Urinary bladder (tissue), 3 donors: ENCODE measurements at regions not wholly inside any gene's neighbourhood (a gene's known extent, or its start where the extent isn't known, plus 50 kb on each side); places are given as distances from the start of the nearest gene placed in this dataset.
"Not testable (repeated sequence)": the region's sequence is repeated elsewhere in the genome, so short reads cannot be mapped to it uniquely, and the experiment has no call there.

Source experiments
- DNase-seq: peaks from one replicate; pipeline ENCODE4 v3.0.0-alpha.2; 2015; ENCODE audit errors: extremely low spot score
- H3K27ac ChIP-seq: one replicate; pipeline ENCODE4 v1.5.1; 2013; ENCODE audit warnings: low read depth, mild to moderate bottlenecking, moderate library complexity
- H3K36me3 ChIP-seq: one replicate; pipeline ENCODE4 v1.6.1; 2013; ENCODE audit warnings: mild to moderate bottlenecking, moderate library complexity; ENCODE audit not compliant: insufficient read depth
- H3K4me1 ChIP-seq: one replicate; pipeline ENCODE4 v1.6.1; 2013; ENCODE audit warnings: mild to moderate bottlenecking, moderate library complexity; ENCODE audit not compliant: insufficient read depth
- H3K4me3 ChIP-seq: one replicate; pipeline ENCODE4 v1.5.1; 2013; ENCODE audit warnings: low read depth, low read length
- WGBS: extraction: QIAGEN DNeasy Blood & Tissue Kit; methylation state at CpG from one replicate; pipeline ENCODE4 v1.1.7; 2013; 5-methylcytosine and 5-hydroxymethylcytosine counted together
- donor health status: healthy with polysubstance abuse.
- donor health status: healthy.

DNA sequence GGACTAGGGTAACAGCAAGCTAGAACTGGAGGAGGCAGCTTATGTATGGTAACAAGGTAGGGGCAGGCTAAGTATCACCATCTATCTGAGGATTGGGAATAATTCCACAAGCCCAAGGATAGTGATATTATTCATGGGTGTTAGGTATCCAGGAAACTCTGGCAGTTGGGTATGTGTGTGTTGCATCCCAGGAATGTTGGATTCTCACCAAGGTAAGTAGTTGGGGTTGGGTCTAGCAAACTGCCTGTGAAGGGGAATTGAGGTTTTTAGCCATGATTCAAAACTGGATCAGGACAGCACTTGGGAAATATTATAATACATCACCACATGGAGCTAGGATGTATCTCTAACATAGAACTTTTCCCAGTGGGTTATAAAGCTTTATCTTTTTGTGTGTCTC is 626.4 kb upstream of the GOLIM4 start:
- Histone ChIP-seq H3K4me3 (no peak overlapping the region), H3K4me1 (no peaks in the 10 kb centered on the region), H3K27ac (no peak overlapping the region), H3K36me3 (no peaks in the 10 kb centered on the region)
- DNase-seq = no peak

DNA sequence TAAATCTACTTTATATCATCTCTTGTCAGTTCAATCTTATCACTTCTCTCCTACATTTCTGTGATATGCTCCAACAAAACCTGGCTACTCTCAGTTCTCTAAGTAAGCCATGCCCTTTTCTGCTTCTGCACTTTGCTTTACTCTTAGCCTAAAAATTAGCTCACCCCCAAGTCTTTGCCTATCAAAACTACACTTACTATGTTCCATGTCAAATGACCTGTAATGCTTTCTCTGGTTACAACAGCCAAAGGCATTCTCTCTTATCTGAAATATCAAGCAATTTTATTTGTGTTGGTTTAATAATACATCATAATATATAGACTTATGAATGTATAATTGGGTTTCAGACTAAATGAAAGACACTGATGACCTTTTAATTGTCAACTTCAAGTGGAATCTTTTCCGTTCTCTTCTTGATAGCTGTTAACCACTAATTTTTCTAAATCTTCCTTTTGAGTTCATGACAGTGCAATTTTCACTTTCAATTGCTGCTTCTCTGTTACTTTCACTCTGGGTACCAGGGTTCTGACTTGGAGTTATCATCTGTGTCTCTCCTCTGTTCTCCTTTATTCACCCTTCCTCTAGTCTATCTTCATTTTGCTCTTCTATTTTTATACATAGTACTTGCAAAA is 619.0 kb upstream of the GOLIM4 start:
- Histone ChIP-seq H3K4me1 (no peaks in the 10 kb centered on the region), H3K4me3 (no peak overlapping the region), H3K27ac (no peak overlapping the region), H3K36me3 (no peaks in the 10 kb centered on the region)
- 86% methylated on average over 1 of the region's 1 CpG for WGBS
- no peak for DNase-seq

DNA sequence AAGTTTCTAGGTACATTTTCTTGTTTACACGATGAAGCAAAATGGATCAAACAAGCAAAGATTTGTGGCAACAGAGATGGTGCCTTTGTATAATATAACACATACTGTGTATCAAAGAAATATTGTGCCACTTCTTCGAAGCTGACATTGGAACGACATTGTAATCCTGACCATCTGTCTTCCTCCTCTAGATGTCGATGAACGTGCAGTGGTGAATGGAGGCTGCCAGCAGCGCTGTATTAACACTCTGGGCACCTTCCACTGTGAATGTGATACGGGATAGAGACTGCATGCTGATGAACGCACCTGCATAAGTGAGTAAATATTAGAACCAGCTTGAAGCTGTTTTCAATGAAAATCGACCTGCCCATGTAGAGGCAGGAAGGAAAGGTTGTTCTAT is 613.3 kb upstream of the GOLIM4 start:
- 84% methylated on average over 9 of the region's 9 CpGs for WGBS
- H3K4me3 ChIP-seq = no peak overlapping the region
- no peaks in the 10 kb centered on the region for H3K4me1 ChIP-seq
- no peaks in the 10 kb centered on the region for H3K36me3 ChIP-seq
- DNase-seq = no peak
- no peak overlapping the region for H3K27ac ChIP-seq

DNA sequence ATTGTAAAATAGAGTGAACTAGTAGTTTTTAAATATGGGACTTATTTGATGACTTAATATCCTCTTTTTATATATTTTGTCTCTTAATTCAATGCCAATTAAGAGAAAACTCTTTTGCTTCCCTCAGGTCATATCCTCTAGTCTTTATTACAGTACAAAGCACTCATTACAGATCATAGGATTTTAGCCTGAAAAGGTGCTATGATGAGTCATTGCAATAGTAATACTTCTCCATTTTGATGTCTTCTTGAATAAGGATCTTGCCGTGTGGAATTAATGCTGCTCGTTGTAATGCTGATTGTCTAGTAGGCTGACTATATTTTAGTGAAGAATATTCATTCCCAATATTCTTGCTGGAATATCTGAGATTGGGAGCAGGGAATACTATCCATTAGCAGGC is 612.2 kb upstream of the GOLIM4 start:
- Histone ChIP-seq H3K36me3 (no peaks in the 10 kb centered on the region), H3K27ac (no peak overlapping the region), H3K4me1 (no peaks in the 10 kb centered on the region), H3K4me3 (no peak overlapping the region)
- DNase-seq = no peak
- WGBS = 81% methylated on average over 2 of the region's 2 CpGs

DNA sequence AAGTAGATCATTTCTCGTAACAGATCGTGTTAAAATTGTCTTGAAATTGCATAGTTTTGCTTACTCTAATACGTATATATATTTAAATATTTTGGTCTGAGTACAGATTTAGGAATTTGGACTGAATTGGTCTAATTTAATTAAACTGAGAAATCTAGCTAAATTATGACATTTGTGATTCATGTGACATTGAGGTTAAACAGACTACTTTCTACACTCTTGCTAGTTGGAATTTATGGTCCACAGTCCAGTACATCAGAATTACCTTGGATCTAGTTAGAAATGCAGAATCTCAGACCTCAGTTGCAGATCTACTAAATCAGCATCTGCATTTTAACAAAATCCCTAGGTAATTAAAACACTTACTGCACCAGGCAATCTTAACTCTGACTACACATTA is 609.7 kb upstream of the GOLIM4 start:
- Histone ChIP-seq H3K27ac (no peak overlapping the region), H3K36me3 (no peaks in the 10 kb centered on the region), H3K4me3 (no peak overlapping the region), H3K4me1 (no peaks in the 10 kb centered on the region)
- no peak for DNase-seq
- WGBS = 93% methylated on average over 3 of the region's 3 CpGs

DNA sequence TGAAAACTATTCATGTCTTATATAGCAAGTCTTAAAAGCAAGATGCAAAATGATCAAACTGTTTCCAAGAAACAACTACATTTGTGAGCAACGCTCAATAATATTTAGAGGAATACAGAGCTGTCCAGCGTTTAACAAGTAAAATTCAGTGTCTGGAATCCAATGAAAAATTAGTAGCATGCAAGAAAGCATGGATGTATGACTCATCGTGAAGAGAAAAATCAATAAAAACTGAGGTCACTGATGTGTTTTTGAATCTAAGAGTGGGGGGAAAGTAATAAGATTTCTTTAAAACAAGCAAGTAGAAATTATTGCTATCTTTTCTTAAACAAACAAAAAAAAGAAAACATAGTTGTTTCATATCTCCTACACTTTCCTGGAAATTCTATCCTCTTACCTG is 600.3 kb upstream of the GOLIM4 start:
- no peaks in the 10 kb centered on the region for H3K36me3 ChIP-seq
- no peak overlapping the region for H3K4me3 ChIP-seq
- H3K27ac ChIP-seq = no peak overlapping the region
- WGBS = 80% methylated on average over 3 of the region's 3 CpGs
- DNase-seq = no peak
- H3K4me1 ChIP-seq = no peaks in the 10 kb centered on the region

DNA sequence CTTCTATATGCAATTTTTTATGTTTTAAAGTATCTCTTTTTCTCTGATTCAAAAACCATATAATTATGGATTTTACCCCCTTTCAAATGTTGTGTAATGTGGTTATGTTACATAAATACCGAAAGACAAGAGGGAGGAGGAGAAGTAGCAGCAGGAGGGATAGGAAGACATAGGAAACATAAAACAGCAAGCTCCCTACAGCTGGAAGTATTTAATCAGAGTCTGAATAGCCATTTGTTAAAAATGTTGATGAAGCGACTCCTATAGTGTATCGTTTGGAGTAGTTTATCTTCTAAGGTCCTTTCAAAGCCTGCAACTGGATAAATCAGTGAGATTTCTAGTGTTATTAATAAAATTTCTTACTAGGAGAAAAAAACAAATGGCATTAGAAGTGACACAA is 598.1 kb upstream of the GOLIM4 start:
- H3K36me3 ChIP-seq = no peaks in the 10 kb centered on the region
- H3K4me1 ChIP-seq = no peaks in the 10 kb centered on the region
- 63% methylated on average over 3 of the region's 3 CpGs for WGBS
- no peak overlapping the region for H3K27ac ChIP-seq
- DNase-seq = no peak
- no peak overlapping the region for H3K4me3 ChIP-seq

DNA sequence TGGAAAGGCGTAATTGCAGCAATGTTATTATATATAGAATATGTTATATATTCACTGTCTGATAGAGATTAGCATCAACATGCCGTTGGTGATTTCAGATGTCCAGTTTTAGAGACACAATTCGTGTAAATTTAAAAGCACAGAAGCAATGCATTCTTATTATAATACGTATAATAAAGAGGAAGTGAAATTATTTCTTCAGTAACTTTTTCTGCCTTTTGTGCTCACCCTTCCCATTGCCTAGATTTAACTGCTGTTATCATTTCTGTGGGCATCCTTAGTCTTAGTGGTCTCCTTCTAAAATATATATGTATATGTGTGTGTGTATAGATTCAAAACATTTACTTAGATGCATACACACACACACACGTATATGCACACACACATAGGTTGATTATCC is 592.5 kb upstream of the GOLIM4 start:
- Histone ChIP-seq H3K27ac (no peak overlapping the region), H3K4me1 (no peaks in the 10 kb centered on the region), H3K4me3 (no peak overlapping the region), H3K36me3 (no peaks in the 10 kb centered on the region)
- 83% methylated on average over 5 of the region's 5 CpGs for whole genome bisulfite sequencing
- DNase-seq = no peak

DNA sequence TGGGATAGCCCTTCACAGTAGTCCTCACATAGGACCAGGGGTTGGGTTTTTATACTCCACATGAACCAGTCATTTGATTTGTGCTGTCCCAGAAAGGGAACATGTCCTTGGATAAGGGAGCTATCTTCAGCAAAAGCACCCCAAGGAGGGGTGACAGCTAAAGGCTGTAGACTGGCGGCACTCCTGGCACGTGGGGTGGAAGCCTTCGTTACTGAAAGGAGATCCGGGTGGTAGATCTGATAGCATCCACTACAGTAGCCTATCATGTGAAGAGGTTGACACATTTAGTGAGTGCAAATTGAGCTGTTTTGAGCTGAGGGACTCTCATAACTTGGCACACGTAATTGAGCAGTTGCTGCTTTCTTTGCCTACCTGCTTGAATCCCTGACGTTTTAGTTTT is 588.8 kb upstream of the GOLIM4 start:
- H3K36me3 ChIP-seq = no peaks in the 10 kb centered on the region
- H3K27ac ChIP-seq = no peak overlapping the region
- H3K4me1 ChIP-seq = no peaks in the 10 kb centered on the region
- H3K4me3 ChIP-seq = no peak overlapping the region
- DNase-seq = no peak
- WGBS = 77% methylated on average over 6 of the region's 6 CpGs

DNA sequence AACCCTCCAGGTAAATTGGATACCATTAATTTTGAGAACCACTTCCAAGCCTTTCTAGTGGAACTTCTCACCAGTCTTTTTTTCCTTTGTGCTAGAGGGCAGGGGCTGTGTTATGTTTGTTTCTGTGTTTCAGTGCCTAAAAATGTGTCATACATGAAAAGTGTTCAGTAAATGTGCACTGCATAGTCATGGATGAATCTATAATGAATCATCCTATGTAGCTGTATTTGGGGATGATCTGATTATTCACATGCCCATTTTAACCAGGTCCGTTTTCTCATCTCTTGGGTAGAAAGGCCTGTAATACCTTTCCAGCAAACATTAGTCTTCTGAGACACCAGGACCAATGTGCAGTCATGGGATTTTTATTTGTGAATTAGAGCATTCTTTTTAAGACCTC is 583.0 kb upstream of the GOLIM4 start:
- H3K36me3 ChIP-seq = no peaks in the 10 kb centered on the region
- H3K27ac ChIP-seq = no peak overlapping the region
- 91% methylated on average over 1 of the region's 1 CpG for WGBS
- H3K4me1 ChIP-seq = no peaks in the 10 kb centered on the region
- no peak for DNase-seq
- no peak overlapping the region for H3K4me3 ChIP-seq

DNA sequence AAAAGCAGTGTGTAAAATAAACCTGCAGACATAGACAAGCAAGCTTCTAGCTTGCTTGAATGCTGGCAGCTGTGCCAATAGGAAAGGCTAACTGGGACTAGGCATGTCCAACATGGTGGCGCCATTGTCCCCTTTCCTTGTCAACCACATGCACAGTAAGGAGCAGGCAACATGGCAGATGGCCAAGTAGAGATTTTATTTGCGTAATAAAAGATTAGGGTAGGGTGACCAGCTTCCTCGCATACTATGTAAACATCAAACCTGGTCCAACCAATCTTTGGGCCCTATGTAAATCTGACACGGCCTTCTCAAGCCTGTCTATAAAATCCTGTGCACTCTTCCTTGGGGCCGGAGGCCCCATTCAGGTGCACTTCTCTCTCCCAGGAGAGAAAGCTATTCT is 575.4 kb upstream of the GOLIM4 start:
- Histone ChIP-seq H3K4me3 (no peak overlapping the region), H3K4me1 (no peaks in the 10 kb centered on the region), H3K36me3 (no peaks in the 10 kb centered on the region), H3K27ac (no peak overlapping the region)
- DNase-seq = peak; percentile 1
- WGBS = 50% methylated on average over 5 of the region's 5 CpGs

DNA sequence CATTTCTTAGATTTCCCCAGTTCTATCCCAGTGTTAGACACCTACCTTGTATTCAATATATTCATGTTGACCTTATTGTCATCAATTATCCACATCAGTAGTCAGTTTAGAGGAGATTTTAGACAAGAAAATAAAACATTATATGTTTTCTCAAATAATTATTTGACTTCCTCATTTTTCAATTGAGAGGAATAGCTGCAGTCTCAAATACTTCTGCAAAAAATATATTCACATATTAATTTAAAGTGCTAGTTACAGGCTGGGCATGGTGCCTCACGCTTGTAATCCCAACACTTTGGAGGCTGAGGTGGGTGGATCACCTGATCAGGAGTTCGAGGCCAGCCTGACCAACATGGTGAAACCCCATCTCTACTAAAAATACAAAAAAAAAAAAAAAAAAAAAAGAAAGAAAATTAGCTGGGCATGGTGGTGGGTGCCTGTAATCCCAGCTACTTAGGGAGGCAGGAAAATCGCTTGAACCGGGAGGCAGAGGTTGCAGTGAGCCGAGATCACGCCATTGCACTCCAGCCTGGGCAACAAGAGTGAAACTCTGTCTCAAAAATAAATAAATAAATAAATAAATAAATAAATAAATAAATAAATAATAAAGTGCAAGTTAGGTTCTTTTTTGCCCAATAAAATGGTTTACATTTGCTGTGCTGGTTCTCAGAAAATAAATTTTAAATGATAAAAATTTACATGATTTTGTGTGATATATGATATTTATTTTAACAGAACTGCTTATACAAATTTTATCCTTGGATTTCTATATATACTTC is 565.3 kb upstream of the GOLIM4 start:
- not testable (repeated sequence) for H3K27ac ChIP-seq, H3K4me1 ChIP-seq, DNase-seq, H3K36me3 ChIP-seq, H3K4me3 ChIP-seq
- WGBS = 94% methylated on average over 6 of the region's 6 CpGs

DNA sequence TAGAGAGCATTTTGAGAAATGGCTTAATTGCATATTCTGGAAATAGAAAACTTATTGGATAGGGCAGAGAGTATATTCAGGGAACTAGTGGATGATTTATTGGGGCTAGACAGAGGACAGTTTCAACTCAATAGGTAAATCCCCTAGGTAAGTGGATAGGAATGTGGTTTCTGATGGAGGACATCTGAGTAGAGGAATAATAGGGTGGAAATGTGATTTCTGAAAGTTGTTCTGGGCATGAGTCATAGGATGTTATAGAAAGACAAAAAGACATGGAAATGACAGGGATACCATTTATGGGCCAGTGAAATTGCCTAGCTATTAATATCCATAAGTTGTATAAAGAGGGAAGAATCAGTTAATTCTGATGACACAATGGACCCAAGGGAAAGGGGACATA is 563.3 kb upstream of the GOLIM4 start:
- no peak for DNase-seq
- H3K4me3 ChIP-seq = no peak overlapping the region
- no peaks in the 10 kb centered on the region for H3K36me3 ChIP-seq
- no peaks in the 10 kb centered on the region for H3K4me1 ChIP-seq
- H3K27ac ChIP-seq = no peak overlapping the region

DNA sequence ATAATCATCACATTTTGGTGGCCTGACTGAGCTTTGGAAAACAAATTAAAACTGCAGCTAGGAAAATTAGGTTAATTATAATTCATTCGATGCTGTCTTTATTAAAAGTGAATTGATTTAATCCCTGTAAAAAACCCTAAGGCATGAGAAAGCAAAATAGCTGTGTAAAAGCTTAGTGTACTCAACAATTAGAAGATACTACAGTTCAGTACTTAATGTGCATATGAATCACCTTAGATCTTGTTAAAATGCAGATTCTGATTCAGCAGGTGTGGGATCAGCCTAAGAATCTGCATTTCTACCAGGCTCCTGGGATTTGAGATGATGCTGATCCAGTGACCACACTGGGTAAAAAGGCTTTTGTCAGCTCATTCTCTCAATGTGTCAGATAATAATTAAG is 559.9 kb upstream of the GOLIM4 start:
- 88% methylated on average over 1 of the region's 1 CpG for WGBS
- H3K27ac ChIP-seq = no peak overlapping the region
- no peaks in the 10 kb centered on the region for H3K36me3 ChIP-seq
- H3K4me3 ChIP-seq = no peak overlapping the region
- no peaks in the 10 kb centered on the region for H3K4me1 ChIP-seq
- DNase-seq = no peak

DNA sequence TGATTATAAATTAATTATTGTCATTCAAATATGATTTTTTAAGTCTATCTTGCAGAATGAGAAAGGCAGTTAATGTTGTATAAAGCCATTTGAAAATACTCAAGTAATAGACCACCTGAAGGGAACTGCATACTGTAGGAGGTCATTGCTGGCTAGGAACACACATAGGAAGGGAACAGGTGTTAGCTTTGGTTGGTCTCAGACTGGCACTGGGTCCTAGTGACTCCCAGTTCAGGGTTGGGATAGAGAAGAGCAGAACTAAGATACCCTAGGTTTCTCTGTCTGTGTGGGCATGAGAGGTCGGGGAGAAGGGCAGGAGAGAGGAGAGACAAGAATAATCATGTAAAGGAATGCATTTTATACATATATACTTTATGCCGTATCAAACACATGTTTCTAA is 559.0 kb upstream of the GOLIM4 start:
- DNase-seq = no peak
- 89% methylated on average over 2 of the region's 2 CpGs for WGBS
- H3K4me1 ChIP-seq = no peaks in the 10 kb centered on the region
- H3K36me3 ChIP-seq = no peaks in the 10 kb centered on the region
- no peak overlapping the region for H3K4me3 ChIP-seq
- H3K27ac ChIP-seq = no peak overlapping the region
